Stimulated activated CD4-positive, alpha-beta T cell treated with anti-CD3 and anti-CD28 coated beads, Interleukin-1b, Interleukin-23, amount 100 ng/mL, for 24 hours (primary cell): ENCODE measurements at regions not wholly inside any gene's neighbourhood (a gene's known extent, or its start where the extent isn't known, plus 50 kb on each side); places are given as distances from the start of the nearest gene placed in this dataset.

ENCODE experiments used
- DNase-seq, 4 experiments: peaks; one replicate each; pipeline ENCODE4 v3.0.0-alpha.2; 2020; ENCODE audit warnings: low read depth in 4 of 4, low spot score in 1 of 4

DNA sequence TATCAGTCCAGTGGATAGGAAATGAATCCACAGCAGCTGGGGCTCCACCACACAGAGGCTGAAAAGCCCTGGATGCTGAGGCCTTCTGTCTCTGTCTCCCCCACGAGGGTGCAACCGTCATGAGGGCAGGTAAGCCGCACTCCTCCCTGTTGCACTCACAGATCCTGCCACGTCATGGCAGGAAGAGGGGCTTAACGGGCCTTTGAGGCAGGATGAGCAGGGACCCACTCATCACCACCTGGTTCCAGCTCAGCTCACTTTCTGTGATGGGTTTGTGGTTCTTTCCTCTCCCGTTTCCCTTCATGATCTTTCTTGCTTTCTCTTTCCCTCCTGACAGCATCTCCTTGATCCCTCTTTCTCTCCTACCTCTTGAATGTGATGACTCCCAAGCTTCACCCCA, 575.2 kb downstream of the CCDC171 start:
- DNase-seq, result no peak

- DNase-seq, result no peak
Measured at GRCh38 chr9:16131264-16131663, 578.4 kb downstream of the CCDC171 start.

- no peak for DNase-seq
Measured at GRCh38 chr9:16132513-16132912, 579.7 kb downstream of the CCDC171 start.

- no peak for DNase-seq
Measured at GRCh38 chr9:16133032-16133431, 580.2 kb downstream of the CCDC171 start.

- no peak for DNase-seq
Measured at GRCh38 chr9:16133556-16134227, 580.8 kb downstream of the CCDC171 start.

DNA sequence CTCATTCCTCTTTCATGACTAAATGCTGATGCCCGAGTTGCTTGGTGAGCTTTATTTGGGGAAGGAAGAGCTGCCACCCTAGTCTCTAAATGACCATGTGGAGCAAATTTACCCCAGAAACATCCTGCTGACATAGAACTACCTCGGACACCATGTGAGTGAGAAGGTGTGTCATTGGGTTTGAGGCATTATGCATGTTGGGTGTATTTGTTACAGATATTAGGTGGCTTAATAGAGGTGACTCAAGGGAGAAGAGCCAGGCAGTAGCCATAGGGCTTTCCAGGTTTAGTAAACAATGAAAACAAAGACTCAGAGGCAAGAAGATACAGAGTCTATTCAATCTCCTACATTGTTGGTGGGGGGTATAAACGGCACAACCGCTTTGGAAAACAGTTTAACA, 581.5 kb downstream of the CCDC171 start:
- no peak for DNase-seq

GRCh38 chr9:16135968-16136367, 583.1 kb downstream of the CCDC171 start:
- no peak for DNase-seq

DNA sequence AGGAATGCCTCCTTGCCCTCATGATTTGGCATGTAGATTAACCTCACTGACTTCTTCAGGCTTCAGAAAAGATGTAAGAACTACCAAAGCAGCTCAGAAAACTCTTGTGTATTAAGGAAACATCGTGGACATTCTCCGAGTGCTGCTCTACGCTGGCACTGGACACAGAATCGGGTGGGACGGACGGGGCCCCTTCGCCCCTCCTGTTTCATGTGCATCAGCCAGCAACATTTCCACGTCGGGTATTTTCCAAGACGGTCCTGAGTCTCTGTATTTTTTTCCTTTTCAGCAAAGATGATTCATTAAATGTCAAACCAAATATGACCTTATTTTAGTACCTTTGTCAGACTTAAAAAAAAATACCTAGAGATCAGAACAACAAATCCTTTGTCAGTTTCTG, 583.6 kb downstream of the CCDC171 start:
- no peak for DNase-seq

- DNase-seq, result no peak
Measured at GRCh38 chr9:16136961-16137360, 584.1 kb downstream of the CCDC171 start.

DNA sequence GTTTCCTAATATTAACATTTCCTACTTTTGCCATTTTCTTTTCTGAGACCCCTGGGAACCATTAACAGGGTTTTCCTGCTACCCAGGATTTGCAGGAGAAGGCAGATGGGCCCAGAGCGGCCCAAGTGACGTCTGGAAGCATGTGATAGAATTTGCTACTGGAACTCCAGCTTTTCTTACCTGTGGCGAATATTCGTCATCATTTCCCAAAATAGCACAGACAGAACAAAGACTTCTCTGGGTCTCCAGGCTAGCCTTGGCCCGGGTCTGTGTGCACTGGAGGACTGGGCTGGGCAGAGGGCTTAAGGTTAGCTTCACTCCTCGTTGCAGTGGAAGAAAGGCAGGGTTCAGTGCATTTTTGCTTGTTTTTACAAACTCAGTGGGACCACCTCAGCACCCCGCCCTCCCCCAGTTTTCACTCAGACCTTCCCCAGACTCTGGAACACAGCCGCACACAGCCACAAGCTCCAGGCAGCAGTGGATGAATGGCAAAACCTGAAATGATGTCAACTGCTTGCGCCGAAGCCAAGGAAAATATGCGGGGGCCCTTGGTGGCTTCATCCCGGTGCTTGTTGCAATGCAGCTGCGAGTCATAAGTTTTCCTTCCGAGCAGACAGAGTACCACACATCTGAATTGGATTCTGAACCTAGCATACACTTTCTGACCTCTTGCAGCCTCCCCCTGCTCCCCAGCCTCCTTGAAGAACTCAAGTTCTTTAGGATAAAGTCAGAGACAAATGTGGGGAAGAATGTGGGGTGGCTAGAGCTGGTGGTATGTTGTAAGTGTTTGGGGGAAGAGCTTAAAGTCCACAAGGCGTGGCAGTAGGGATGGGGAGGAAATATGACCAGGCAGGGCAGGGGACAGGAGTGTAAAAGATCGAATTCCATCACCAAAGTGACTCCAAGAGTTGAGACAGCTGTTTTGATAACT, 586.0 kb downstream of the CCDC171 start:
- no peak for DNase-seq

- no peak for DNase-seq
Measured at GRCh38 chr9:16139774-16140173, 586.9 kb downstream of the CCDC171 start.

DNA sequence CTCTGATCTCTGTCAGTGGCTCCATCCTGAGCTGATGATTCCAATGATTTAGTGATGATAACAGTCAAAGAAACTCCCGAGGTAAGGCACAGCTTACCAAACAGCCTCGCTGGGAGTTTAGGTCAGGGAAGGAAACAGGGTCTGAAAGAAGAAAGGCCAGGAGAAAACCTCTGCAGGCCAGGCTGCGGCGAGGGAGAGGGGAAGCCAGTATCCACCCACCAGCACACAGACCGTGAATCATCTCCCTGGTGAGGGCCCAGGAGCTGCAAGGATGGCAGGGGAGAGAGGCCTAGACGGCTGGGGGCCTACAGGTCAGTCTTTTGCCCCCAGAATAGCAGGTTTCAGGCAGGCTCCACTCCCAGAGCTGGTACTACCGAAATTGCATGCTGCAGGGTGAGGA, 590.5 kb downstream of the CCDC171 start:
- no peak for DNase-seq

DNA sequence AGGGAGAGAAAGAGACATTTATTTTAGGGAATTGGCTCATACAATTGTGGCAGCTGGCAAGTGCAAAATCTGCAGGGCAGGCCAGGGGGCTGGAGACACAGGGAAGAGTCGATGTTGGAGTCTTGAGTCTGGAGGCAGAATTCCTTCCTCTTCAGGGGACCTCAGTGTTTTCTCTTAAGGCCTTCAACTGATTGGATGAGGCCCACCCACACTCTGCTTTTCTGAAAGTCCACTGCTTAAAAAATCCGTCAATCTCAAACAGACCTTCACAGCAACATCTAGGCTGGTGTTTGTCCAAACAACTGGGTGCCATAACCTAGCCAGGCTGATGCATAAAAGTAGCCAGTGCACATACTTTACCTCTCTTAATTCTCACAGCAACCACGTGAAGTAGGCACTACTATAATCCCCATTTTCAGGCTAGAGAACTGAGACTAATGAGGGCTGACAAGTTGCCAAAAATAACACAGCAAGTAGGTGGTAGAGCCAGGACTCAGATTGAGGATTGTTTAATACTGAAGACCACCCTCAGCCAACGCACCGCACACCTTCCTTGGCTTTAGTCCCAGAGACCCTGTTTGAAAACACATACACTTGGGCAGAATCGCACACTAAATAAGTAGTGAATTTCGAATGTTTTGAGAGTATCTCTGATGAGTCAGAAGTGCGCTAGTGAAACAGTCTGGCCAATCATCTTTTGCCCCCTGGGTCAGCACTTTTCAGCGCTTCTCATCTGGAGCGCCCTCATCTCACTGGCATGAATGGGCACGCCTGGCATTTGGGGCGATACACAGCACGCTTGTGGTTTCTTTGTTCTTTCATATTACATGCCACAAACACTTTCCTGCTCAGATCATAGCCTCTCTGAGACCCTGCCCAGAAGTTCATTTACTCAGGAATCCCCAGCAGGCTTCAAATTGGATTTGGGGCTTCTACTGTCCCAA, 591.4 kb downstream of the CCDC171 start:
- no peak for DNase-seq

DNA sequence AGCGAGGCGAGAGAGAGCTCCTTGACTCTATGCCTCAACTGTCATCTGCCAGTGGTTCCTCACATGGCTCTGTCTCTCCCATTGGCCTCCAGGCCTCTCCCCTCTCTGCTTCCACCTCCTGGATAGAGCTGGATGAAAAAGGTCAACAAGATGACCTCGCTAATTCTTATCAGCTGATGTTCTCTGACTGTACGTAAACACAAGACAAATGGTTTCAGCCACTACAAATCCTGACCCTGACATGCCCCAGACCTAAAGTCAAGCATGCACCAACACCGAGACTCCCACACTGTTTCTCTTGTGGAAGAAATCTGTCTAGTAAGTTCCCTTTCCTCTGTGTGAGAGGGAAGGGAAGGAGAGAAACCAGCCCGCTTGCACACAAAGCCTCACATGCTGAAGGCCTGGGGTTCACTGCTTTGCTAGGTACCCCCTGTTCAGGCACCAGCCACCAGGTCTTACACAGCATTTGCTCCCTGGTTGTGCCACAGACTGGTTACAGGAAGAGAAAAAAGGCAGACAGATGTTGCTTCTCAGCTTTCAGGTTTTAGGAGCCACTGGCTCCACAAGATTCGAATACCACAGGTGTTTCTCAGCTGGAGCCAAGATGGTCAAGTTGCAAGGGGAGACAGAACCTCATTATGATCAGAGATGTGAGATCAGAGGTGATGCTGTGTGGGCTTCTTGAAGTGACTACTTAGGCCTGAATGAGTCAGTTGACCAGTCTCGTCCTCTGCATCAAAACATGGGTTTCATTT, 592.5 kb downstream of the CCDC171 start:
- DNase-seq, result no peak

GRCh38 chr9:16147726-16148125, 594.9 kb downstream of the CCDC171 start:
- no peak for DNase-seq

- no peak for DNase-seq
Measured at GRCh38 chr9:16150501-16150900, 597.7 kb downstream of the CCDC171 start.

- no peak for DNase-seq
Measured at GRCh38 chr9:16150938-16151650, 598.3 kb downstream of the CCDC171 start.

DNA sequence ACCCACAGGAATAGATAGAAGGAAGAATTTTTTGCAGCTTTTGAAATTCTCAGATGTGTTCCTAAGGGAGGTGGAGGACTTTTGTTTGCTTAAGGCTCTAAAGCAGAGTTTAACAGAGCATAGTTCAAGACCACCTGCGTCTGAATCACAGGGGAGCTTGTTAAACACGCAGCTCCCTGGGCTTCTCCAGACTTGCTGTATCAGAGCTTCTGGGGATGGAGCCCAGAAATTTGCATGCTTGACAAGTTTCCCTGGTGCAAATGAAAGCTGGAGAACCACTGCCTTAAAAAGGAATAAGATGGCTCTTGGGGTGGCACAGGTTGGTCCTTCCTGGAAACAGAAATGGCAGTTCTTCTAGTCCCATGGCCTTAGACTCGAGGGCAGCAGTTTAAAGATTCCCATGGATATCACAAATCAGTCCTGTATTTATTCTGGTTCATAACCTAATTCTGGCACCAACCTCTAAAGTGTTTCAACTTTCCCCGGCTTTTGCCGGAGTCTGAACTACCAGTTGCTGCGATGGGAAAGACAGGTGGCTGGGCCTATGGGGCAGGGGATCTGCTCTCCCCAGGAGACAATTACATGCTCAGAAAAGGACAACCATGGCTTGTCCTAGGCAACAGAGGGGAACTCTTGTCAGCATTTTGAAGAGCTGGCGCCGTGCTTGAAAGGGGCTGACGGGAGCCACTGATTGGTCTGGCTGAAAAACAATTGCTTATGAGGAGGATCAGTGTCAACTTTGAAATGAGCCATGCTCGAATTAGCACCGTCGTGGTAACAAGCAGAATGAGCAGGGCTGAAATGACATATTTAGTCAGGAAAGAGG, 599.6 kb downstream of the CCDC171 start:
- no peak for DNase-seq

- no peak for DNase-seq
Measured at GRCh38 chr9:16153221-16153620, 600.4 kb downstream of the CCDC171 start.
